ENCODE measurements at regions not wholly inside any gene's neighbourhood (a gene's known extent, or its start where the extent isn't known, plus 50 kb on each side); places are given as distances from the start of the nearest gene placed in this dataset.

DNA sequence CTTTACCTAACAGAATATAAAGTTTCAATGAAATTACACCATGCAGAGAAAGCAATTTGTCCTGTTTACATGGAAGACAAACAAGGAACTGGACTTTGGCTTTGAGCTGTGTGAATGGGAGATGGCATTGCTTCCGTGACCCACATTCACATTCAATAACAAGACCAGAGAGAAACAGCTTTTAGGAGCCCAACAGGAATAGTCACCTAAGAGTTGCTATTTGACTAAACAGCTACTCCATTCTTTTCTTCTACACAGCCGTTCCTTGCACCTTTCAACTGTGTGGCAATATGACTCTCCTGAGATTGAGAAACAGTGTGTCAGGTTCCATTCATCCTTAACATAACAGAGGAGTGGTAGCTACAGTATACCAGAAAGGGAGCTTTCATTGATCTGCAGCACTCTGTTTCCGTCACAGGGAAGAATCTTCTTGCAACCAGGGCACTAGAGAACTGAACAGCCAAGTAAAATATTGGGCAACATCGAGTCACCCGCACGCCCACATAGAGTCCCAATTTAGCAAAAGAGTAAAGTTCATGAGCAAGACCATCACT lies 355.1 kb downstream of the HAO1 start:
- DNase-seq (ENCODE audit: insufficient read length, low spot score) (no peak), FAIRE-seq (no peak)

DNA sequence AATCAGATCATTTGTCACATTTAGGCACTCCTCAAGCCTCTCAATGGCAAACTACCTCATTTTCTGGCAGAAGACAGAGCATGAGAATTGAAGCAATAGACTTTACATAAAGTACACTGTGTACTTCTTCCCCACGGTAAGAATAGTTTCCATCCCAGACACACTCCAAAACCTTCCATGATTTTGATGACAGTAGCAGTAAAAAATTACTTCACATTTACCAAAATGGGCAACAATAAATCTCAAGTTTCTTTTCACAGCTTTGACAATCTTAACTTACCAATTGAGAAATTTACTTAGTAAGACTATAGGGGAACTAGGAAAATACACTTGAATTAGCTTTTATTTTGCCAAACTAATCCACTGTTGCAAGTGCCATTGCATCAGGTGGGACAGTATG lies 353.8 kb downstream of the HAO1 start:
- no peak for DNase-seq (ENCODE audit: insufficient read length, low spot score)
- FAIRE-seq: no peak

- DNase-seq (ENCODE audit: insufficient read length, low spot score) (no peak), FAIRE-seq (no peak)
These were observed 351.1 kb downstream of the HAO1 start for GRCh38 chr20:7589164-7589563.

DNA sequence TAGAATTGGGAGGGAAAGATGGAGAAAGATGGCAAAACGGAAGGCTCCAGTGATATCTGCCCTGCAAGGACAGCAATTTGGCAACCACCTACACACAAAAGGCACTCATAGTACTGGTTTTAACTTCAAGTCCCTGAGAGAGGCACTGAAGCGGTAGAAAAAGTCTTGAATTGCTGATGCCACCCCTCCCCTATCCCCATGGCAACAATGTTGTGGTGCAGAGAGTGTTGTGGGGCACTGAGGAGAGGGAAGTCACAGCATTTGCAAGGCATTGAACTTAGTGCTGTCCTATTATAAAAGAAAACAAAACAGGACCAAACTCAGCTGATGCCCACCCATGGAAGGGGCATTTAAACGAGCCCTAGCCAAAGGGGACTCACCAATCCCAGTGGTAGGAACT lies 343.7 kb downstream of the HAO1 start:
- FAIRE-seq (no peak), DNase-seq (ENCODE audit: insufficient read length, low spot score) (no peak)

DNA sequence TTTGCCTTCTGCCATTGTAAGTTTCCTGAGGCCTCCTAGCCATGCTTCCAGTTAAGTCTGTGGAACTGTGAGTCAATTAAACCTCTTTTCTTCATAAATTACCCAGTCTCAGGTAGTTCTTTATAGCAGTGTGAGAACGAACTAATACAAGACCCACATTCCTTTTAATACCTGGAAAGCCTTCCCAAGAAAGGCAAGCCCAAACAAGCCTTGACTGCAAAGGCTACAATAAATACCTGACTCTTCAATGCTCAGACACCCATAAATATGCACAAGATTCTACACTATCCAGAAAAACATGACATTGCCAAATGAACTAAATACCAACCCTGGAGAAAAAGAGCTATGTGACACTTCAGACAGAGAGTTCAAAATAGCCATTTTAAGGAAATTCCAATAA lies 338.8 kb downstream of the HAO1 start:
- DNase-seq (ENCODE audit: insufficient read length, low spot score) (no peak), FAIRE-seq (no peak)

DNA sequence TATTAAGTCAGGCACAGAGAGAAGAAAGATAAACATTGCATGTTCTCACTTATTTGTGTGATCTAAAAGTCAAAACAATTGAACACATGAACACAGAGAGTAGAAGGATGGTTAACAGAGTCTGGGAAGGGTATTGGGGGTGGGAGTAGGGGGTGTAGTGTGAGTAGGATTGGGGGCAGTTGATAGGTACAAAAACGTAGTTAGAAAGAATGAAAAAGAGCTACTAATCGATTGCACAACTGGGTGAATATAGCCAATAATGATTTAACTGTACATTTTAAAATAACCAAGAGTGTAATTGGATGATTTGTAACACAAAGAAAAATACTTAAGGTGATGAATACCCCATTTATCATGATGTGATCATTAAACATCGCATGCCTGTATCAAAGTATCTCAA lies 333.3 kb downstream of the HAO1 start:
- DNase-seq (ENCODE audit: insufficient read length, low spot score): no peak

DNA sequence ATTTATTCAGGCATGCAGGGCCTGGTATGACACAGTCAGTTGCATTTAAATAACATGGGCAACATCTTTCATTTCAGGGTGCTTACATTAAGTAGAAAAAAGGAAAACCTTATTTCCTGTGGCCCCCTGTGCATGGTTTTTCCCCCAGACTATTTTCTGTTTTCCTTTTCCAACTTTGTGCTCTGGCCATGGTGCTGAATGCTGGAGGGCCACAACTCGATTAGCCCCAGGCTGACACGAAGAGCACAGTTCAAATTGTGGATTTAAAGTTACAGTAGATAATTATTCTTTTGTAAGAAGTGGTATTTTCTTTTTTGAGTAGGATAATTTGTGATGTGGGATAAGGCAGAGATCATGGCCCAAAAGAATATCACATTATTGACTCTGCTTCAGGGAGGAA lies 332.0 kb downstream of the HAO1 start:
- FAIRE-seq: no peak
- DNase-seq (ENCODE audit: insufficient read length, low spot score): no peak

More for the DNA sequence above, 333.3 kb downstream of the HAO1 start:
- no peak for FAIRE-seq

- DNase-seq (ENCODE audit: insufficient read length, low spot score) (no peak), FAIRE-seq (no peak)
These were observed 331.0 kb downstream of the HAO1 start for GRCh38 chr20:7609251-7609650.

DNA sequence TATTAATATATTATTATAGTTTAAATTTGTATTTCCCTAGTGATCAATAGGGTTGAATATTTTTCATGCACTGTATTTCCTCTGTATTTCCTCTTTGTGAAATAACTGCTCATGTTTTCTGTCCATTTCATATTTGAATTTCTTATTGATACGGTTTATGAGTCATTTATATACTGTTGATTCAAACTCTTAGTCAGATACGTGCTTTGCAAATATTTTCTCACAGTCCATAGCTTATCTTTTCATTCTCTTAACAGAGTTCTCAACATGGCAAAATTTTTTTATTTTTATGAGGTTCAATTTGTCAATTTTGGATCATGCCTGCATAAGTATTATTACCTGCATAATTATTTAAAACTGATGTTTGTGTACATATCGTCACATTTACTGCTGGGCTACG lies 329.6 kb downstream of the HAO1 start:
- DNase-seq (ENCODE audit: insufficient read length, low spot score) (no peak), FAIRE-seq (no peak)

DNA sequence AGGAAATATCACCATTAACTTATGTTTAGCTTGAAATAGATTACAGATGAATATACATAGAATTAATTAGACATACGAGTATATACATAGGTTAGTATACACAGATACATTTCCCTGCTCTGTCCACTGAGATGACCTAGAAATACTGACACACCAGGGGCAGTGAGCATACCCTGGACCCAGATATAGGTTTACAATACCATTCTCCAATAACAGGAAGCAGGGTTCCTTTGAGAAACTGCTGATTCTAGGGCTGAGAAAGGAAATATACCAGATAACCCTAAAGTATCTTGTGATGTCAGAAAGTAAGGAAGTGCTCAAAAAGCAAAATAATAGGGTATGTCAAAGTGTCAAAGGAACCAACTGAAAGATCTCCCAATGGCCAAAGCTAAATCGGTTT lies 322.5 kb downstream of the HAO1 start:
- DNase-seq (ENCODE audit: insufficient read length, low spot score): no peak
- FAIRE-seq: no peak

GRCh38 chr20:7622399-7622961 lies 317.8 kb downstream of the HAO1 start:
- FAIRE-seq: no peak
- DNase-seq (ENCODE audit: insufficient read length, low spot score): no peak

- no peak for DNase-seq (ENCODE audit: insufficient read length, low spot score)
- FAIRE-seq: no peak
These were observed 315.4 kb downstream of the HAO1 start for GRCh38 chr20:7624886-7625285.

DNA sequence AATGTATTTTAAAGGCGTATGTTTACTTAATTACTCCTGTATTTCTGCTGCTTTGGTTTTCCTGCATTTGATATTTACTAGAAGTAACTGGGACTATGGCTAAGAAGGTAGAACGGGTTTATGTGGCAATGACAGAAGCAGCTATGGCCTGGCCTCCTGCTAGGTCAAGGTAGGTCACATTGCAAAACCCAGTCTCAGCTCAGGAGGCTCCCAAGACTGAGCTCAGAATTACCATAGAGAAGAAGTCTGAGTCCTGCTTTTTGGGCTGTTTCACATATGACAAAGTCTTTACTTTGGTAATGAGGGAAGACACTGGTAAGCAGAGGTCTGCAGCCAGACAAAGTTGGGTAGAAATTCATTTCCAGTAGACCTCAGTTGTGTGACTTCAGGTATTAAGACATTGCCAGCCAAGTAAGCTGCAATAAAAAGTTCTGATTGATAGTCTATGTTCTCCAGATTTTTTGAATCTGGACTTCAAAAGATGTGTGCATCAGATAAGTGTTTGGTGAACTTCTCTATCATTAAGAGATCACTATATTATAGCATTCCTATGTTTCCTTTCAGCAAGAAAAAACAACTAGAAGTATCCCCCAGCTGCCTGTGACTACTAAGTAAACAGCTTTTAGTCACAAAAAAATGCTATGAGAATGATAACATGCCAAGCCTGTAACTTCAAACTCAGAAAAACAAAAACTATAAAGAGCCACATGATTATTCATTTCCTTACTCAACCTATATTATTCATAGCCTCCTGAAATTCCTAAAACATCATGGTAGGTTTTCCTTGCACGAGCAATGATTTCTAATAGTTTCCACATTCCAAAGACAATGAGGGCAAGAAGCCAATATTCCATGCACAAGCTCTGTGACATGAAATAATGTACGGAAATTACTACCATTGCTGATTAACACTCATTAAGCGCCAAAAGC lies 312.3 kb downstream of the HAO1 start:
- DNase-seq (ENCODE audit: insufficient read length, low spot score) (no peak), FAIRE-seq (no peak)

GRCh38 chr20:7629880-7630279 lies 310.4 kb downstream of the HAO1 start:
- DNase-seq (ENCODE audit: insufficient read length, low spot score): no peak
- no peak for FAIRE-seq

GRCh38 chr20:7637184-7637583 lies 303.1 kb downstream of the HAO1 start:
- no peak for FAIRE-seq

GRCh38 chr20:7650086-7650879 lies 290.0 kb downstream of the HAO1 start:
- DNase-seq (ENCODE audit: insufficient read length, low spot score): no peak
- no peak for FAIRE-seq

More at GRCh38 chr20:7637184-7637583, 303.1 kb downstream of the HAO1 start:
- no peak for DNase-seq (ENCODE audit: insufficient read length, low spot score)

DNA sequence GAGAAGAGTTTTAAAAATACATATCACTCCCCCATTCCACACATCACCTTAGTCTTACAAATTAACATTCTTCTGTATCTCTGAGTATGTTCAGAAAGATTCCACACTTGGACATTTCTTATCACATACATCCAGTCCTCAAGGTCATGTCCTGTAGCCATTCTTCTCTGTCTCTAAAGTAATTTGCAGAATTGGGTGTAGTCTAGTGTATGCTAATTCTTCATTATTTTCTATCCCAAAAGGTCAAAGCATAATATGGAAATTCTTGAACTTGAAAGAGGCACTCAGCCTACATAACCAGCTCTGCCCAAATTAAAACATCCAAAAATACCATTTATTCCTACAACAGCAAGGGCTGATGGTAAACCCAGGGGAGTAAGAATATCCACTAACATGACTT lies 286.0 kb downstream of the HAO1 start:
- DNase-seq (ENCODE audit: insufficient read length, low spot score): no peak
- FAIRE-seq: no peak

DNA sequence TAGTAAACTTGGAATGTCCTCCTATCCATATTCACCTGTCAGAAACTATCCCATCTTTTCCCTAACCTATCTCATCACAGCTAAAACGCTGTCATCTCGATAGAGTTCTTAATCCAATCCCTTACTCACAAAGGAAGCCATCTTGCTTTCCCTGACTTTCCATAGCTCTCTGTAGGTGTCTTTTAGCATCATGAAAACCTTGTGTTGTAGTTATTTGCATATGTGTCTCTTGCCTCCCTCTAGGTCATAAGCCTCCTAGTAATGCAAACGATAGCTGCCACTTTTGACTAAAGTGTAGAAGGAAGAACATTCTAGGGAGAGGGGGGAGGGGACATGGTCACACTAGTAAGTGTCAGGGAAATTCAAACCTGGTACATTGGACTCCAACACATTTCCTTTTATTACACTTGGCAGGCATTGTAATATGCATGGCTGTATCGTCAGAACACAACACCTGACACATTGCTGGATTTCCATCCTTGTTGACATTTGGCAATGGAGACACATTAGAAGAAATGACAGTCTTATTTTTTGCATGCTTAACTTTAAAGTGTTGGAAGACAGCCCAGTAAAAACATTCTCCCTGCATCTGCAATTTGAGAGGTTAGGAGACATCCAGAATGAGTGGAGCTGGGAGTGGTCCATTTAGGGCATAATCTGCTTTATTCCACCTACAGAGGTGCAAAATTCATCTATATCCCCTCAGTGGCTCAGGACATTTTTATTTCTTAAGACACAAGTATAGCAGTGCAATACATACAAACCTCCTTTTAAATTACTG lies 283.4 kb downstream of the HAO1 start:
- FAIRE-seq: no peak

DNA sequence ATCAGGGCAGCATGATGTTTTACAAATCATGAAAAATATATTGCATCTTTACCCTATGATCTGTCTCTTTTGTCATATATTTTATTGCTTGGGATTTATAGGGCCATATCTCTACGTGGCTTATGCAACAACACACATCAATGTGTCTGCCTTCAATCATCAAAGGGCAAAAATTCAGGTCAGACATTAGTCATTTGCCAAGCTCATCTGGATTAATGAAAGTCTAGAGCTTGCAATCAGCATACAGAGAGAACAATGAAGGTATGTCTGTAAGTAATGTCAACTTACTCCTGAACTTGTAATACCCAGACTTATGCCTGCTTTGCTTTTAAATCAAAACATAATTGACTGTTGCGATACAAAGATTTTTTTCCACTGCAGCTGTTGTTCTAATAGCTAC lies 282.7 kb downstream of the HAO1 start:
- DNase-seq (ENCODE audit: insufficient read length, low spot score): no peak
- FAIRE-seq: no peak

More for the DNA sequence above, 283.4 kb downstream of the HAO1 start:
- DNase-seq (ENCODE audit: insufficient read length, low spot score): no peak

DNA sequence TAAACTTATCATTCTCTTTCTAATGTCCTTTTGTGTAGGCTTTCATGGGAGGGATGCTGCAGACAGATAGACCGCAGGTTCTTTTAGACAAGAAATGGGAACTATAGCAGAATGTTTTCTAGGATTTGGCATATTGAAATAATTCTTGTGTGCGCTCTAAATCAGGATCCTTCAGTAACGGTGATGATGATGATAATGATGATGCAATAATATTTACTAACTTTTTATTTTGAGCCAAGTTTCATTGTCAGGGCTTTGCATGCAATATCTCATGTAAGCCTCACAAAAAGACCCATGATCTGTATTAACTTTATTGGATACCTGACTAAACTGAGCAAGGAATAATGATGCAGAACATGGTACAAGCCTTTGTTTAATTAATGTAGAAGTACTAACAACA lies 280.1 kb downstream of the HAO1 start:
- FAIRE-seq (no peak), DNase-seq (ENCODE audit: insufficient read length, low spot score) (no peak)

All from HTR-8/SVneo (cell line).